GM23338 (cell line): ENCODE measurements at regions not wholly inside any gene's neighbourhood (a gene's known extent, or its start where the extent isn't known, plus 50 kb on each side); places are given as distances from the start of the nearest gene placed in this dataset.

Source experiments
- ATAC-seq: fragments of 200-7000 bp; cut with Tn5 transposase; 3 replicates; pipeline ENCODE4 v1.9.1; 2020
- DNase-seq: peaks from one replicate; pipeline ENCODE4 v3.0.0-alpha.2; 2015; ENCODE audit warnings: low spot score
- H2AFZ ChIP-seq: fragments of 200-600 bp; sonication (generic); 2 replicates; pipeline ENCODE4 v1.8.0; 2016; ENCODE audit warnings: antibody characterized with exemption, mild to moderate bottlenecking, moderate library complexity
- H3F3A ChIP-seq: fragments of 200-600 bp; sonication (generic); replicated peaks from 2 replicates; pipeline ENCODE4 v1.8.0; 2017; ENCODE audit warnings: antibody characterized with exemption, mixed run types, low read depth
- H3K27ac ChIP-seq: fragments of 200-600 bp; sonication (generic); 2 replicates; pipeline ENCODE4 v1.6.1; 2016; ENCODE audit warnings: low read depth
- H3K27me3 ChIP-seq: fragments of 200-600 bp; sonication (generic); 2 replicates; pipeline ENCODE4 v1.8.0; 2016; ENCODE audit warnings: mild to moderate bottlenecking, mixed run types, moderate library complexity; ENCODE audit not compliant: insufficient read depth
- H3K36me3 ChIP-seq: fragments of 200-600 bp; sonication (generic); 2 replicates; pipeline ENCODE4 v1.8.0; 2016; ENCODE audit warnings: mild to moderate bottlenecking; ENCODE audit not compliant: insufficient read depth
- H3K4me1 ChIP-seq: fragments of 200-600 bp; sonication (generic); 2 replicates; pipeline ENCODE4 v1.8.0; 2016; ENCODE audit warnings: mild to moderate bottlenecking, moderate library complexity; ENCODE audit not compliant: insufficient read depth
- H3K4me2 ChIP-seq: fragments of 200-600 bp; sonication (generic); 2 replicates; pipeline ENCODE4 v1.7.1; 2017; ENCODE audit warnings: mixed run types
- H3K4me3 ChIP-seq: fragments of 200-600 bp; sonication (generic); 2 replicates; pipeline ENCODE4 v1.6.1; 2016; ENCODE audit warnings: mixed run types
- H3K79me2 ChIP-seq: fragments of 200-600 bp; sonication (generic); replicated peaks from 2 replicates; pipeline ENCODE4 v1.8.0; 2017; ENCODE audit warnings: mild to moderate bottlenecking; ENCODE audit not compliant: insufficient read depth
- H3K9me2 ChIP-seq: fragments of 200-600 bp; sonication (generic); 2 replicates; pipeline ENCODE4 v1.8.0; 2017; ENCODE audit not compliant: insufficient read depth
- H4K20me1 ChIP-seq: fragments of 200-600 bp; sonication (generic); replicated peaks from 2 replicates; pipeline ENCODE4 v1.8.0; 2017; ENCODE audit warnings: mild to moderate bottlenecking; ENCODE audit not compliant: insufficient read depth
- H3K27ac Mint-ChIP-seq: 2 replicates; pipeline ENCODE4 v1.8.0; 2020; ENCODE audit warnings: inconsistent platforms, mild to moderate bottlenecking, moderate library complexity, mixed read lengths
- H3K27me3 Mint-ChIP-seq: 3 replicates; pipeline ENCODE4 v1.8.0; 2022; ENCODE audit warnings: low read depth, mild to moderate bottlenecking, moderate library complexity, mixed read lengths, inconsistent platforms; ENCODE audit not compliant: insufficient read depth, poor library complexity
- H3K36me3 Mint-ChIP-seq: 3 replicates; pipeline ENCODE4 v1.8.0; 2021; ENCODE audit warnings: low read depth, mild to moderate bottlenecking, inconsistent platforms, moderate library complexity, mixed read lengths
- H3K4me1 Mint-ChIP-seq: 3 replicates; pipeline ENCODE4 v1.8.0; 2020; ENCODE audit warnings: mild to moderate bottlenecking, inconsistent platforms, mixed read lengths
- H3K4me3 Mint-ChIP-seq: 3 replicates; pipeline ENCODE4 v1.8.0; 2021; ENCODE audit warnings: moderate library complexity, mild to moderate bottlenecking, inconsistent platforms, mixed read lengths
- H3K9me3 Mint-ChIP-seq: 3 replicates; pipeline ENCODE4 v1.8.0; 2020; ENCODE audit warnings: moderate library complexity, mild to moderate bottlenecking, inconsistent platforms, mixed read lengths
- CTCF ChIP-seq, 2 experiments: fragments of 200-600 bp in 1 of 2; sonication (generic) in 1 of 2; conservative IDR thresholded peaks; 2 replicates each; pipeline versions ENCODE4 v1.5.1 to v1.6.1; 2016 to 2017; ENCODE audit warnings: antibody characterized with exemption in 2 of 2, low read depth in 2 of 2, mild to moderate bottlenecking in 2 of 2, moderate library complexity in 1 of 2
- JUNB ChIP-seq: IDR thresholded peaks from one replicate; pipeline ENCODE4 v1.6.1; 2016; ENCODE audit warnings: antibody characterized with exemption; ENCODE audit not compliant: unreplicated experiment
- POLR2AphosphoS5 ChIP-seq: IDR thresholded peaks from 2 replicates; pipeline ENCODE4 v1.6.1; 2016; ENCODE audit warnings: antibody characterized with exemption, low read depth
- REST ChIP-seq: IDR thresholded peaks from one replicate; pipeline ENCODE4 v1.6.1; 2018; ENCODE audit warnings: antibody characterized with exemption; ENCODE audit not compliant: unreplicated experiment
- STAT1 ChIP-seq: IDR thresholded peaks from one replicate; pipeline ENCODE4 v1.6.1; 2016; ENCODE audit warnings: antibody characterized with exemption; ENCODE audit not compliant: unreplicated experiment
- ZNF331 ChIP-seq: fragments of 250-450 bp; sonication (Bioruptor Pico); IDR thresholded peaks from 2 replicates; pipeline ENCODE4 v1.5.0; 2020; ENCODE audit warnings: low read depth, mild to moderate bottlenecking, moderate library complexity
- ZNF462 ChIP-seq: fragments of 250-450 bp; sonication (Bioruptor Pico); IDR thresholded peaks from 2 replicates; pipeline ENCODE4 v1.5.0; 2020; ENCODE audit warnings: mild to moderate bottlenecking, moderate library complexity

GRCh38 chr4:123812066-123812390 lies 415.4 kb downstream of the SPRY1 start:
- H3K4me3 Mint-ChIP-seq = no peak overlapping the region
- Histone ChIP-seq H4K20me1 (no peaks in the 10 kb centered on the region), H3K4me2 (no peak overlapping the region), H3K9me2 (no peaks in the 10 kb centered on the region), H3K36me3 (no peaks in the 10 kb centered on the region), H3F3A (no peaks in the 10 kb centered on the region), H3K27ac (no peak overlapping the region), H3K79me2 (no peaks in the 10 kb centered on the region), H3K27me3 (no peaks in the 10 kb centered on the region), H2AFZ (0 out of 2 replicates have a peak overlapping the region, but pooled peaks have one; percentile 61), H3K4me3 (no peak overlapping the region), H3K4me1 (no peaks in the 10 kb centered on the region)
- H3K9me3 Mint-ChIP-seq = no peaks in the 10 kb centered on the region
- H3K27me3 Mint-ChIP-seq = no peaks in the 10 kb centered on the region
- TF ChIP-seq POLR2AphosphoS5 = no peak
- TF ChIP-seq CTCF (conservative IDR thresholded peaks at IDR 0.05; ENCODE audit: low read depth in 2 of 2) = no peak
- peaks cover 7% of the 10 kb centered on the region; the same call in 2 of the 3 replicates for H3K4me1 Mint-ChIP-seq
- H3K27ac Mint-ChIP-seq = 0 out of 2 replicates have a peak overlapping the region, but pooled peaks have one; percentile 20
- ATAC-seq (no peak), DNase-seq (no peak)
- H3K36me3 Mint-ChIP-seq = no peaks in the 10 kb centered on the region

- Histone ChIP-seq H3F3A (no peaks in the 10 kb centered on the region), H2AFZ (no peak overlapping the region; the same call in 1 of the 2 replicates), H3K79me2 (no peaks in the 10 kb centered on the region), H3K27me3 (no peaks in the 10 kb centered on the region), H3K36me3 (no peaks in the 10 kb centered on the region), H4K20me1 (no peaks in the 10 kb centered on the region), H3K9me2 (no peaks in the 10 kb centered on the region), H3K4me3 (no peak overlapping the region), H3K4me2 (no peak overlapping the region), H3K27ac (no peak overlapping the region), H3K4me1 (no peaks in the 10 kb centered on the region)
- Mint-ChIP-seq H3K9me3 (no peaks in the 10 kb centered on the region; the same call in 2 of the 3 replicates), H3K4me1 (no peaks in the 10 kb centered on the region), H3K36me3 (no peaks in the 10 kb centered on the region), H3K27ac (no peak overlapping the region), H3K27me3 (no peaks in the 10 kb centered on the region), H3K4me3 (no peak overlapping the region)
- DNase-seq = no peak
- no peak for ATAC-seq
- TF ChIP-seq STAT1 (no peak), POLR2AphosphoS5 (no peak), REST (no peak), JUNB (no peak), ZNF462 (CRISPR knock-in tag) (no peak), CTCF (conservative IDR thresholded peaks at IDR 0.05; ENCODE audit: low read depth in 2 of 2) (no peak), ZNF331 (CRISPR knock-in tag) (no peak)
These were observed 417.3 kb downstream of the SPRY1 start for GRCh38 chr4:123813901-123814300.
